CD1c-positive myeloid dendritic cell (primary cell): ENCODE measurements at regions not wholly inside any gene's neighbourhood (a gene's known extent, or its start where the extent isn't known, plus 50 kb on each side); places are given as distances from the start of the nearest gene placed in this dataset.

Source experiments
- DNase-seq: peaks from one replicate; pipeline ENCODE4 v3.0.0-alpha.2; 2016; ENCODE audit errors: extremely low spot score

- DNase-seq, result no peak
Measured at GRCh38 chr22:44368611-44369292, 56.0 kb upstream of the SHISAL1 start.

DNA sequence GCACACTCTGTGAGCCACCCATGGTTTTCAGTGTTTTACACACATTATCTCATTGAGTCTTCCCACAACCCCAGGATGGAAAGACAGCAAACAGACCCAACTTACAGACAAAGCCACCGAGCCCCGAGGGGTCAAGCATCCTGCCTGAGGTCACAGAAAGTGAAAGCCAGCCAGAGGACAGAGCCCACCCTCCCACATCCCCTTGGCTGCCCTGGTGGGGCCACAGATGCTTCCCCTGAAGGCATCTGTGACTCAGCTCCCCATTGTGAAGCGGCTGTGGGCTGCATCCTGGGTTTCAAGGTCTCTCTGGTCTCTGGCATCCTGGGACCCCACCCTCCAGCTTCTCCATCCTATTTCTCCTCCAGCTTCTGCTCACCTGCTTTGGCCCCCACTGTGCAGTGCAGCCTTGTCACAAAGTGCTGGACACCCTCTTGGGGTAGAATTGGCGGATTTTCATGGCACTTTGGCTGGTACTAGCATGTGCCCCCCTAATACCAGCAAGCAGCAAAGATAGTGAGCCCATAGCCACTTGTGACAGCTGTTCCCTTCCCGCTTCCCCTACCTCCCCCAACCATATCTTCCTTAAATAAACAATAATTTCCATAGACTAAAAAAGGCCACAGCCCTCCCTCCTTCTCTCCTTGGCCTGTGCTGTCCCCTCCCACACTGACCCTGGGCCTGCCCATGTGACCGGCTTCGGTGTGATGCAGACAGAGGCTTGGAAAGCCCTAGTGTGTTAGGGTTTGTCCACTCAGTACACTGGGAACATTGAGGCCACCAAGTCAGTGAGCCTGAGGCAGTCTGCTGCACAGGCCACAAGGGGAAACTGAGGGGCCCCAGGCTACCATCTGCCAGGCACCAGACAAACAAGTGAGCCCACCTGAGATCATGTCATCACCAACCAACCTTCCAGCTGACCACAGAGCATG is 53.9 kb upstream of the SHISAL1 start:
- DNase-seq, result no peak

DNA sequence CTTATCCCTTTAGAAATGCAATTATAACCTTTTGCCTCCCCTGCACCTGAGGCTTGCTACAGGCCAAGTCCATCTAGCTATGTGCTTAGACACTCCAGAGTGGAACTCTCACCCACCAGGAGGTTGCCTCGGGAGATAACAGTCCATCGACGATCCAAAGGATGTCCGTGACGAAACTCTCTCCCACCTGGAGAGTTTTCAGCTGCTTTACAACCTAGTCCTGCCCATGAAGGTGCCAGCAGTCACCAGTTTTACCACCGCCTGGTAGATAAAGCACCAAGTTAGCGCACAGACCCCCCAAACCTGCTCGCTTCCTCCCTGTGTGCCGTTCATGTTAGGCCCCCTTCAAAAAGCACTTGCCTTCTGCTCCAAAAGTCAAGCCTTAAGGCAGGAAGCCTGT is 53.1 kb upstream of the SHISAL1 start:
- DNase-seq, result no peak

DNA sequence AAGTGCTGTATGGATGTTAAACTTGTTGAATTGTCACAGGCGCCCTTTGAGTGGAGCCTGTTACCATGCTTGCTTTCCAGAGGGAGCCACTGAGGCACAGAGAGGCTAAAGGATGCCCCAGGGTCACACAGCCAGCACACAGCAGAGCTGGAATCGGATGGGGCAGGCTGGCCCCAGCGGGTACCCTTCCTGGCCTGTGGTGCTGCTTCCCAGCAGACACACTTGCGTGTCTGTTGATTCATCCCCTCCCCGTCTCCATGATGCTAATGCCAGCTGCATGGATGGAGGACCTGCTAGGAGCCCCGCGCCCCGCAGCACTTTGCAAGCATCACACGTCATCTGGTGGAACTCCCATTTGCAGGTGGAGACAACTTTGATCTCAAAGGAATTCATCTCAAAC is 52.4 kb upstream of the SHISAL1 start:
- no peak for DNase-seq

- DNase-seq, result no peak
Measured at GRCh38 chr22:44364751-44365130, 52.0 kb upstream of the SHISAL1 start.

DNA sequence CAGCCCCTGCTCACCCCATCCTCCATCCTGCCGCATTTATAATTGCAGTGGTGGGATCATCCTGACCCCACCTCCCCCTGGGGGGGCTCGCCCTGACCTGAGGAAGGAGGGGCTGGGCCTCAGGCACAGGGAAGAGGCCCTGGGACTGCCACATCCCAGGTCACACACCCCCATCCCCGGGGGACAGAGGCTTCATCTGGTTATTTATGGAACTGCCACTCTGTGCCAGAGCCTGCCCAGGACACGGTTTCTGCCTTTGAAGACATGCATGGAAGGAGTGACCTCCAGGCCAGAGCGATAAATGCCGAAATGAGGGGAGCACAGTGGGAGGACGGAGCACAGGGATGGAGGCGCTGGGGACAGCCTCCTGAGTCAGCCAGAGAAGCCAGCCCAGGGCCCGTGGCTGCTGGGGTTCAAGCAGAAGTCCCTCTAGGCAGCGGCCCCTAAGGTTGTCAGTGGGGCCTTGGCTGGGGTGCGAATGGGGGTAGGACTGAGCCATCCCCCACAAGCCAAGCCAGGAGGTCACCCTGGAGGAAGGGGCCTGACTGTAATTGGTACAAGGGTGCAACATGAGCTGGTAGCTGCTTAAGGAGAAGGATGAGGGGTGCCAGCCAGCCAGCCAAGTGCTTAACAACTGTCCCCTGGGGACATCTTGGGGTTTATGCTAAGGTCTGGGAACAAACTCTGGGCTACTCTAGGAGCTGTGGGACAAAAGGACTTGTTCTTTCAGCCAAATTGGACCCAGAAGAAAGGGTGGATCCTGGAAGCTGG is 51.4 kb upstream of the SHISAL1 start:
- DNase-seq, result no peak

GRCh38 chr22:44363013-44363979 is 50.5 kb upstream of the SHISAL1 start:
- DNase-seq, result no peak

DNA sequence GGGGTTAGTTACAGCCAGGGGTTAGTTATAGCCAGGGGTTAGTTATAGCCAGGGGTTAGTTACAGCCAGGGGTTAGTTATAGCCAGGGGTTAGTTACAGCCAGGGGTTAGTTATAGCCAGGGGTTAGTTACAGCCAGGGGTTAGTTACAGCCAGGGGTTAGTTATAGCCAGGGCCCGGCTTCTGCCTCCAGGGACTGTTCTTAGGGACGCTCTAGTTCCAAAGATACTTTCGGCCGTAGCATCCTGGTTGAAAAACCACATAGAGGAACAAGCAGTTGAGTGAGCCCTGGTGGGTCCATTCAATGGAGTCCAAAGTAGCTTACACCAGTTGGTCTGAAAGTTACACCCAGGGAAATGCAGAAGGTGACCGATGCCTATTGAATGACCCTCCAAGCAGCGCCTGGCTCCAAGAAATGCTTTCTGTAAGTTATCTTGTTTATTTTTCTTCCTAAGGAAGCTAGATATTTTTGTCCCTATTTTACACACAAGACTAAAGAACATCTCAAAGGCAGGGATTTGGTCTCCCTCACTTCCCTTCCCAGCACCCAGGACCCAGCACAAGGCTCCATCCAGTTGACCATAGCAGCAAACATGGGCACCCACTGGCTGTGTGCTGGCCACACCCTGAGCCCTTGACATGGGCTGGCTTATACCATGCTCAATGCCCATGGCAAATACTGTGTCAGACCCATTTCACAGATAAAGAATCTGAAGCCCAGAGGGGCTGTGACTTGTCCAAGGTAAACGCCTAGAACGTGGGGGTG is 49.7 kb upstream of the SHISAL1 start:
- DNase-seq, result no peak
